ENCODE measurements at regions not wholly inside any gene's neighbourhood (a gene's known extent, or its start where the extent isn't known, plus 50 kb on each side); places are given as distances from the start of the nearest gene placed in this dataset.

DNA sequence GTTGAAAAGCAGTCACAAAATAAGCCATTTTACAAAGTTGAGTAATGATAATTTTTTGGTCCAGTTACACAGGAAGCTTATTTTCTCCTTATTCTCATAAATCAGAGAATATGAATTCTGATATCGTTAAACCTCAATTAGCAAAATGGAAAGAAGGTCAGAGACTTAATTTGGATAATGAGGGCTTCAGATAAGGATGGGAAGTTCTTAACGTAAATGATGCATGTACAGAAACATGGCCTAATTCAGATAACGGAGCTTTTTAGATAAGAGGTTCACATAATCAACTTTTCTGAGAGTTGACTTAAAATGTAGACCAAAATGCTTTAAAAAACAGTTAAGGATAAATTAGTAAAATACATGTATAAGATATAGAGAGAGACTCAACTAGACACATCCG, 746.3 kb upstream of the SLC10A2 start:
- no peak for DNase-seq (ENCODE audit: low read depth in 2 of 2)

GRCh38 chr13:103810026-103810425, 743.8 kb upstream of the SLC10A2 start:
- DNase-seq (ENCODE audit: low read depth in 2 of 2), result no peak

DNA sequence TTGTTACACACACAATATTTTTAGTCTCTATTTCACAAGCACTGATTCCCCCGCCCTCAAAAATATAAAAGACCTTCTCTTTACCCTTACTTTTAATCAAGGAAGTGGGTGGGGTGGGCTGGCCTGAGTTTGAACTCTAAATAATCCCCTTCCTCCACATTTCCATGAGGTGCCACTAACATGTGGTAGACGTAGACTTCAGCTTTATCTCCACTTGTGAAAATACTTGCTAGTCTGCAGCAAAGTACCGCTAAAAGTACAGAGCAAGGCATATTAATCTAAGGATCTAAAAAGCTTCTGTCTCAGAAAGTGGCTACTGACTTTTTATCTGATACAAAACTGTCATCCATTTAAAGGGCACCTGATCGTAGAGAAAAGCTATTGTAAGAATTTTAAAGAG, 739.6 kb upstream of the SLC10A2 start:
- no peak for DNase-seq (ENCODE audit: low read depth in 2 of 2)

DNA sequence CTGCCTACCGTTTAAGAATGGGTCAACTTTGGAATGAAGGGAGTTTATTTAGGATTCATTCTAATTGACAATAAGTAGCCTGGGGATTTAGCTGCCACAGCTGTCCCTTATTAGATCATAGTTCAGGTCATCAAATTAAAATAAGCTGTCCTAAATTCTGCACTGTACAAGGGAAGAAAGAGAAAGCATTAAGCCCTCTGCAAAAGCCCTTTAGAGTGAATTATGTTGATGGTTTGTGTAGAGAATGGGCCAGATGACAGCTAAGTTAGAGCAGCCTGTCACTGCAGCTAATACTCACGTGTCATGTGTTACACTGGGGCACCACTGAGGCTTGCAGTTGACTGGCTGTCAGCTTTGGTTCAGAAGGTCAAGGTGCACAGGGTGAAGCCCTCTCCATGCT, 737.1 kb upstream of the SLC10A2 start:
- no peak for DNase-seq (ENCODE audit: low read depth in 2 of 2)

- no peak for DNase-seq (ENCODE audit: low read depth in 2 of 2)
These were observed 732.8 kb upstream of the SLC10A2 start for GRCh38 chr13:103799028-103799427.

DNA sequence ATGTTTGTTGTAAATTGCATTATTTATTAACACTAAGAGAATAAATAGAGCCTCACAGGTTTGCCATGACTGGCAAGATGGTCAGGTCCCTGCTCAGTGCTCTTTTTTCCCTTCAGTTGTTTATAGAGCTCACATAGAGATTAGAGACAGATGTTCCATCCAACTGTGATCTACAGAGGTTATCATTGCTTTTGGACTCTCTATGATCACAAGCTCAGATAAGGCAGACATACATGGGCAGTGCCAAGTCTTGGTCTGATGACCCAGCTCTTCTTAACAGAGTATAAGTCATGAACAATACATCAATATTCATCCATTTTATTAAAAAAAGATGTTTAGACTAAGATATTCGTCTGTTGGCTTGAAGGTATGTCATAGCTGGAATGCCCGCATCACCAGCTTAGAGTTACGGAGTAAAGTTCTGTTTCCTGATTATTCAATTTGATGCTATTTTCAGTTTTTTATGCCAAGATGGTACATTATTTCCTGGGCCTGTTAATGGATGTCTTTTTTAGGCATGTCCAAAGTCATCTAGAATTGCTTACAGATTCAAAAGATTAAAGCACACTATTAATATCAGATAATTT, 729.8 kb upstream of the SLC10A2 start:
- no peak for DNase-seq (ENCODE audit: low read depth in 2 of 2)

- no peak for DNase-seq (ENCODE audit: low read depth in 2 of 2)
These were observed 728.3 kb upstream of the SLC10A2 start for GRCh38 chr13:103794526-103794925.

- DNase-seq (ENCODE audit: low read depth in 2 of 2), result no peak
These were observed 721.9 kb upstream of the SLC10A2 start for GRCh38 chr13:103788061-103788652.

GRCh38 chr13:103772576-103772975, 706.4 kb upstream of the SLC10A2 start:
- DNase-seq (ENCODE audit: low read depth in 2 of 2), result no peak

DNA sequence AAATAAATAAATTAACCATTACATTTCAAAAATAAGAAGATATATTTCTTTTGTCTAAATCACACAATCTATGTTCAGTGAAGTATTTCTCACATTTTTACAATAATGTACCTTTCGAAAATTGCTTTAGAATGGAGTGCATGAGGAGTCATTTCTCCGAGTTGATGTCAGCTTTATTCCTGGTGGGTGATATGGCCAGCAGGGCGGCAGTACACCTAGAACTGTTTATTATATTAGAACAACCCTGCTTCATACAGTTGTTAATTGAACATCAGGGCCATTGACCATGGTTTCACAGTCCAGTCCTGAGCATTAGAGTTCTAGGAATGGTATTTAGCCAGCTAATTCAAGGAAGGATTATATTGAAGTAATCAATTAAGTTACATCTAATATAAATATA, 696.3 kb upstream of the SLC10A2 start:
- no peak for DNase-seq (ENCODE audit: low read depth in 2 of 2)

DNA sequence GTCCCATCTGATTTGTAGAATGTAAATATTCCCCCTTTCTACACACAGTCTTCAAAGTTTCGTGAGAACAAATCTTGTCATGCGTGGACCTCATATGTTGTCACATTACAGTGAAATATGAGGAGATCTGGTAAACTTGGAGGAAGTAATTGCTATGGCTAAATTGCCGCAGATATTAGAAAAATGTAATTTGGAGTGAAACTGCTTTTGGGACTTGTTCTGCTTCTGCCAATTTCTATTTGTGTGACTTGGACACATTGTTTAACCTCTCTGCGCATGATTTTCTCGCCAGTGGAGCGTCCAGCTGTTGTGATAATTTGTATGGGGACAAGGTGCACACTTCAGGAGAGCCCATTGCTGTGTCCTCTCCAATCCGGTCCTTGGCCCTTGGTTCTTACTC, 693.1 kb upstream of the SLC10A2 start:
- no peak for DNase-seq (ENCODE audit: low read depth in 2 of 2)

GRCh38 chr13:103758222-103758621, 692.0 kb upstream of the SLC10A2 start:
- no peak for DNase-seq (ENCODE audit: low read depth in 2 of 2)

DNA sequence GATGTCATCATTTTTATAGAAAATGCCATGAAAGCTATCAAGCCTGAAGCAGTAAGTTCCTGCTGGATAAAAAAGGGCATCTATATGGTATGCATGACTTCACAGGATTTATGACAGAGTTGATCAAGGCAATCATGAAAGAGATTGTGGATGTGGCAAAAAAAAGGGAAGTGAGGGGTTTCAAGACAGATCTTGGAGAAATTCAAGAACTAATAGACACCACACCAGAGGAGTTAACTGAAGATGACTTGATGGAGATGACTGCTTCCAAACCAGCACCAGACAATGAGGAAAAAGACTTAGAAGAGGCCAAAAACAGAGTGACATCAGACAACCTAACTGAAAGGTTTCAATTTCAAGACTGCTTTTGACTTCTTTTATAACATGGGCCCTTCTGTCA, 691.1 kb upstream of the SLC10A2 start:
- DNase-seq (ENCODE audit: low read depth in 2 of 2), result no peak

DNA sequence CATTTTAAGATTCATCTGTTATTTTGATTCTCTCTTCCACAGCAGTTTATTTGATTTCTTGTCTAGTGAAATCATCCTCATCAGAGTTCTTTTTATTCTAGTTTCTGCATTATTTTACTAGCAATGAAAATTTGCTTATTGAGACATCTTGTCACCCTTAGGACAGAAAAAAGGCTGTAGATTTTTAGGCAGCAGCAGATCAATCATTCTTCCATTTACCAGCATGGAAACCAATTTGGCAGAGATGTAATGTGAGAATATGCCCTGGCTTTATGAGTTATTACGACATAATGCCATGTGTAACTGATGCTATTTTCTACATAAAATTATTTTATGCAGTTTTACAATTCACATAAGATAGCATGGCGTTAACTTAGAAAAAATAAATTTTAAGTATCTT, 688.6 kb upstream of the SLC10A2 start:
- DNase-seq (ENCODE audit: low read depth in 2 of 2), result no peak

DNA sequence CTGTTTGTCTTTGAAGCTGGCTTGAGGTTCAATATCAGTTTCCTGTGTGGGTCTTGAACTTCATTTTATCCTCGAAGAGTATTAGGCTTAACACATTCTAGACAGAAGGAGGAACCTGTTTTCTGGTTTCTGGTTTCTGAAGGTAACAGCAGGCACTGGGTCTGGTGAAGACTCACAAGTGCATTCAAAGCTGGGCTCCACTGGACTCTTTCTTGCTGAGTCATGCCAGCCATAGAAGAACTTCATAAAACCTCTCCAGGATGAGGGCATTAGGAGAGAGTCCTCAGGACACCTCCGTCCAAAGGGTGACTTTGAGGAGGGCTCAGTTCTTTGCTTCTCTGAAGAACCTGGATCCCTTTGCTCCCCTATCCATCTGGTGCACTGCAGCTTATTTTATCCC, 668.6 kb upstream of the SLC10A2 start:
- no peak for DNase-seq (ENCODE audit: low read depth in 2 of 2)

GRCh38 chr13:103731959-103732358, 665.7 kb upstream of the SLC10A2 start:
- no peak for DNase-seq (ENCODE audit: low read depth in 2 of 2)

DNA sequence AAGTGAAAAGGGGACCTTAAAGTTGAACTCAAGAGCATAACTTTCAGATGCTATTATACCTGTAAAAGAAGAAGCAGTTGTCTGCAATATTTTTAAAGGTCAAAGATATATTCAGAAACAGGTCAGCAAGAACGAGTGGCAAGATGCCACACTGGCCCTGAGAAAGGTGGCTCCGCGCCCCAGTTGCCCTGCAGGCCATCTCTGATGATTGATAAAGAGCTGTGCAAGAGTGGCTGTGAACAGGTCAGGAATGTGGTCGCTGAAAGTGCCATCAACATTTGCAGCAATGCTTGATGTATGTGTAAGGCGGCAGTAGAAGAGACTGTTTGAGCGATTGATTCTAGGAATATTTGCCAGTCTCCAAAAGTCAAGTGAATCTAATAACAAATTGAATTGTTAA, 664.2 kb upstream of the SLC10A2 start:
- no peak for DNase-seq (ENCODE audit: low read depth in 2 of 2)

- no peak for DNase-seq (ENCODE audit: low read depth in 2 of 2)
These were observed 660.6 kb upstream of the SLC10A2 start for GRCh38 chr13:103726808-103727207.

DNA sequence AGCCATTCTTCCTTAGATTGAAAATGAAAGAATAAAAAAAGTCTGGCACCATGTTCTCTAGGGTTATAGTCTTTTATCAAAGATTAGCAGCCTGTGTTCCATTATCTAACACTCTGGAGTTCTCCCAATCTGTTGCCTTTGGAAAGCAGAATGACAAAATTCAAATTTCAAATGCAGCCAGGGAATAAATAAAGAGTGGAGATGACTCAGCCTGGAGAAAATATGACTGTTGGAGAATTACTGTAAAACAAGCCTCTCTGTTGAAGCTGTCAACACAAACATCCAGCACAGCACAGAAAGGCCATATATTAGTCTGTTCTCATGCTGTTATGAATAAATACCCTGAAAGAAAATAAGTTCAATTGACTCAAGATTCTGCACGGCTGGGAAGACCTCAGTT, 650.5 kb upstream of the SLC10A2 start:
- DNase-seq (ENCODE audit: low read depth in 2 of 2), result no peak

GRCh38 chr13:103715335-103715734, 649.1 kb upstream of the SLC10A2 start:
- no peak for DNase-seq (ENCODE audit: low read depth in 2 of 2)

DNA sequence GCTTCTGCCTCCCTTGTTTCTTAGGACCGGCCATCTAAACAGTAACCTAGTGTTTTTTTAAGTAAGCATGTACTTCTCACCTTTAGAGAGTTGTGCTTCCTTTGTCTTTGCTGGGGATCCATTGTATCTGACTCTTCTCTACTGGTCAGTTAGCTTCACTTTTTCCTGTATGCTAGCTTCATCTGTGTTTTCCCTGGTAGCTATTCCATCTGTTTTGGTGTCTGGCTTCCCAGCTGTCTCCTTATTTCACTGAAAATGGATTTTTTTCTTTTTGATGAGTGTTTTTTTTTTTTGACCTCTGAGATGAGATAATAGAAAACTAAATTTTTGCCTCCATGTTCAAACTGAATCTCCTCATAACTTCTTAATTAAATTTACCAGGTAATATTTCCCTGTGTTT, 637.0 kb upstream of the SLC10A2 start:
- no peak for DNase-seq (ENCODE audit: low read depth in 2 of 2)

DNA sequence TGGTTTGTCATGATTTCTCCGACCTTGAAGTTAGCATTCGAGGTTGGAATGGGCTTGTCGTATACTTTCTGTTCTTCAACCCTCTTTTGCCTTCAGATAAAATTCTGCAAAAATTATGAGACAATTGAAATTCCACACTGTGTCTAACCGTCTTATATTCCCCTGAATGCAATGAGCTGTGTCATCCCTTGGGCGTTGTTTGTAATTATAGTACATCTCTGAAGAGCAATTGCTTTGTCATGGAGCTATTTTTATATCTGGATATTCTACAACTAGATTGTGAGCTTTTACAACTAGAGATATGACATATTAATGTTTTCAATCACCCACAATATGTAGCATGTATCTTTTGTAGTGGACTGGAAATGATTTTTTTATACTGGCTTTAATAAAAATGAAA, 631.8 kb upstream of the SLC10A2 start:
- no peak for DNase-seq (ENCODE audit: low read depth in 2 of 2)

DNA sequence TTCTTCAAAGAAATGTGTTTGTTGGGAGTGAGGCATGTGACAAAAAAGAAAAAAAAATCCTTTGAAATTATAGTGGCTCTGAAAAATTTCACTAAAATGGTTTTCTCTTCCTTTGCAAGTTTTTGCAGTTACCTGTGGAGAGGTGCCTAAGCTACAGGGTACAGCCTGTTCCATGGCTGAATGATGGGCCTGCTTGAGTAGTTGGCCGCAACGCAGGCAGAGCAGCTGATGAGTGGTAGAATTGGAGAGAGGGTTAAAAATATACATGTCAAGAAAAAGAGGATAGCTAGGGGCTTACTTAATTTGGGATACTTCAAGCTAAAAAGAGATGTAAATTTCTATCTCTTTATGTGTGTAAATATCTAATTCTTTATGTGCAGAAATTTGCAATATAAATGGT, 629.1 kb upstream of the SLC10A2 start:
- DNase-seq (ENCODE audit: low read depth in 2 of 2), result no peak

DNA sequence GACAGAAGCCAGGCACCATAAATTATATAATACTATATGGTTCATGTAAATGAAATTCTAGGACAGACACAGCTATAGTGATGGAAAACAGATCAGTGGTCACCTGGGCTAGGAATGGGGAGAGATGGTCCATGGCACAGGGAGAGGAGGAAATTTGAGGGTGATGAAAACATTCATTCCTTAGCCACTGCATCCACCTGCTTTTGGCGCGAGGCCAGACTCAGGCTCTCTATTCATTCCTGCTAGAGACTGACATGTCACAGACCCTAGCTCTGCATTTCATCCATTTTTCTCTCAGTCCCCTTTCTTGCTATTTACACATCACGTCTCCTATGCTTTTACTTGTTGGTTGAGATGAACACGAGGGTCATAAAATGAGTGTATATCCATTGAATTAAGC, 628.3 kb upstream of the SLC10A2 start:
- no peak for DNase-seq (ENCODE audit: low read depth in 2 of 2)
